ENCODE measurements at regions not wholly inside any gene's neighbourhood (a gene's known extent, or its start where the extent isn't known, plus 50 kb on each side); places are given as distances from the start of the nearest gene placed in this dataset.
"Not testable (repeated sequence)": the region's sequence is repeated elsewhere in the genome, so short reads cannot be mapped to it uniquely, and the experiment has no call there.

DNA sequence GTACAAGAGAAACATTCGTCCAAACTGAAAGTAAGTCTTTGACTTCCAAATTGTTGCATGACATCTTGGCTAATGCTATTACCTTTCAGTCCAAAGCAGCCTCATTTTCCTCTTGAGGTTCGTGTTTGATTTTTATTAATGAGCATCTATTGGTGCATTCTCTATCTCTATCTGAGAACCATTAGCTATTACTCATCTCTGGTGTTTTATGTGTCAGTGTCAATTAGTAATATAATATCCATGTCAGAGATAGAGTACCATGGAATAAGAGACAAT is 388.1 kb upstream of the GOT2 start:
- Mint-ChIP-seq H3K36me3 (ENCODE audit: low read depth) (no peaks in the 10 kb centered on the region), H3K4me3 (no peak overlapping the region), H3K27me3 (ENCODE audit: low read depth) (no peaks in the 10 kb centered on the region), H3K9me3 (no peaks in the 10 kb centered on the region), H3K4me1 (ENCODE audit: low read depth) (no peaks in the 10 kb centered on the region), H3K27ac (no peak overlapping the region)

DNA sequence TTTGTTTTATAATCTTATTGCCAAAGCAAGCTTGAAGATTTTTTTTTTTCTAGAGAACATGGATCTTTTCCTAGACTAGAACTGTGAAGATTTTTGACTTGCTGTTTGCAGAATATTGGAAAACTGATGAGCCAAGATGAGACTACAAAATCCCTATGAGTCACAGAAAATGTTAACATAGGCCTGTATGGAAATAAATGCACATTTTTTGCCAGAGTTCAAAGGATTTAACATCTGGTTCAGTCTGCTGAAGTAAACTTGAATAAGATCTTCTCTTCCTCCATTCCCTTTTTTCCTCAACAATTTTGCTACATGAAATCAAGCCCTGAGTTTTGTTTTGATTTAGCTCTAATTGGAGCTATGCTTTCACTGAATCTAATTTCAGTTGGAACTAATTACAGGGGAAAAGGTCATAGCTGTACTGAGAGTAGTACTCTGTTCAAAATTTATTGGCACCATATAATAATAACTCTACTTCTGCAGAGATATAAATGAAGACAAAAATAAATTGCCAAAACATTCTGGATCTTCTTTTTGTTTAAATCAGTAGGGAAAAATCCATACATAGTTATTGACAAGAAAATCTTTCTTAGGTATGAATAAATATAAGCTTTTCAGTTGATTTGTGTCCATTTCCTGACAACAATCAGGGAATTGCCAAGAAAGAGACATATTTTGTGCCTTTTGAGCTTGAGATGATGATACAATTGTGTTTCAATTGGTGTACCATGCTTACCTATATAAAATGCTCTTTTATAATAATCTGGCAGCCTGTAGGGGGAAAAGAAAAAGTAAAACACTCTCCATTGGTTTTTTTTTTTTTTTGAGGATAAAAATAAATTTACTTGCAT is 387.5 kb upstream of the GOT2 start:
- H3K4me1 Mint-ChIP-seq (ENCODE audit: low read depth) = no peaks in the 10 kb centered on the region
- no peaks in the 10 kb centered on the region for H3K36me3 Mint-ChIP-seq (ENCODE audit: low read depth)
- no peaks in the 10 kb centered on the region for H3K27me3 Mint-ChIP-seq (ENCODE audit: low read depth)
- no peak overlapping the region for H3K27ac Mint-ChIP-seq
- H3K4me3 Mint-ChIP-seq = no peak overlapping the region
- H3K9me3 Mint-ChIP-seq = no peaks in the 10 kb centered on the region

- Mint-ChIP-seq H3K4me3 (no peak overlapping the region), H3K4me1 (ENCODE audit: low read depth) (no peaks in the 10 kb centered on the region), H3K27ac (no peak overlapping the region), H3K9me3 (no peaks in the 10 kb centered on the region), H3K36me3 (ENCODE audit: low read depth) (no peaks in the 10 kb centered on the region), H3K27me3 (ENCODE audit: low read depth) (no peaks in the 10 kb centered on the region)
Measured at GRCh38 chr16:59116744-59117143, 382.6 kb upstream of the GOT2 start.

DNA sequence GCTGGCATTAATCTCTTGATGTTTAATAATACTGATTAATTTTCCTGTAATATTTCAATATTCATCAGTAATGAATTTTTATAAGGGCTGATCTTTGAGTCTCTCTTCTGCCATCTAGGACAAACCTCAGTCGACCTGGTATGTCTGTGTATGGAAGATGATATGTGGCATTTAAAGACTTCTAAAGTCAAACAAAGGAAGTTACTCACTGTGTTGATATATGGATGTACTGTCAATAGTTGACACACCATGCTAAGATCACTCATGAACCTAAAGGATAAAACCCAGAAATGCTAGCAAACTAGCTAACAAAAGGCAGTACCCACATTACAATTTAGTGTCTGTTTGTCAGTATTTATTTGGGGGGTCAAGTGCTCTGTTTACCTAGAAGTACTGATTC is 380.7 kb upstream of the GOT2 start:
- Mint-ChIP-seq H3K4me3 (no peak overlapping the region), H3K27me3 (ENCODE audit: low read depth) (no peaks in the 10 kb centered on the region), H3K36me3 (ENCODE audit: low read depth) (no peaks in the 10 kb centered on the region), H3K4me1 (ENCODE audit: low read depth) (no peaks in the 10 kb centered on the region), H3K27ac (no peak overlapping the region), H3K9me3 (no peaks in the 10 kb centered on the region)

DNA sequence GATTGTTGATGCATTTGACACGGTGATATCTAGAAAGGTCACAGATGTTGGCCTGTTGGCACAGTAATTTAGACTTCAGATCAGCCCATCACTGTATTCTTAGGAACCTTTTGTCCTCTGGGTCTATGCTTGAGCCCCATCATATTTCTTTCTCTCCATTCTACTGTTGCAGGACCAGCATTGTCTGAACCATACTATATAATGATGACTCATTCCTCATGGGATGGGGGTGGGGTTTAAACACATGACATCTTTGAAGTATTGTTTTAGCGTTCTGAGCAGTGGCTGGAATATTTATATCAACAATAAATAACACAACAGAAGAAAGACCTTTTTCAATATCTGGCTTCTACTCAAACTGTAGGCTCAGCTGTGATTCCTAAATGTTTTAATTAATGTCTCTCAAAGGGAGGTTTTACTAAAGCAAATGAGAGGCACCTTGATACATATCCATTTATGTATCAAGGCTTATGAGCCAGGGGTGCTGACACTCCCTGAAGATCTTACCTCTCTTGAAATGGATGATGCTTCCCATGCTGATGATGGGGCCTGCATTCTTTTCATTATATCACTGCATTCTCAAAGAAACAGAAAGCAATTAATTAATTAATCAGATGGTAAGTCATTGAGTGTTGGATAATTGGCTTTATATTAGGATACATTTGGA is 379.0 kb upstream of the GOT2 start:
- no peaks in the 10 kb centered on the region for H3K4me1 Mint-ChIP-seq (ENCODE audit: low read depth)
- no peak overlapping the region for H3K27ac Mint-ChIP-seq
- H3K4me3 Mint-ChIP-seq = no peak overlapping the region
- no peaks in the 10 kb centered on the region for H3K36me3 Mint-ChIP-seq (ENCODE audit: low read depth)
- no peaks in the 10 kb centered on the region for H3K9me3 Mint-ChIP-seq
- H3K27me3 Mint-ChIP-seq (ENCODE audit: low read depth) = no peaks in the 10 kb centered on the region

DNA sequence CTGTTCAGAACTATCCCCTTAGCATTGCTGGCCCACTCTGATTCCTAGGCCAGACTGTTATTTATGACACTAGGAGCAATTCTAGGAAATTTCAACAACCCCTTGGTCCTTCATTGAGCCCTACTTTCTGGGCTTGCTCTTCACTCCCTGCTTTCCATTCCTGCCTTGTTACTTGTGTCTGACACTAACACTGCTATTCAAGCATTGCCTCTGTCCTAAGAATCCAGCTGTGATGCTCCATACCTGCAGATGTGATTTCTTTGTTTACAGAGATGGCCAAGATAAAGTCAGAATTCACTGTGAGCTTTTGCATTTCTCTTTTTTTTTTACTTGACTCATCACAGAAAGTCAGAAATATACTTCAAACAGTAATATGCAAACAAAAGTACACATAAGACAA is 377.2 kb upstream of the GOT2 start:
- no peaks in the 10 kb centered on the region for H3K27me3 Mint-ChIP-seq (ENCODE audit: low read depth)

GRCh38 chr16:59108374-59108773 is 374.3 kb upstream of the GOT2 start:
- H3K27ac Mint-ChIP-seq = no peak overlapping the region
- H3K4me3 Mint-ChIP-seq = no peak overlapping the region
- H3K9me3 Mint-ChIP-seq = no peaks in the 10 kb centered on the region
- no peaks in the 10 kb centered on the region for H3K36me3 Mint-ChIP-seq (ENCODE audit: low read depth)
- no peaks in the 10 kb centered on the region for H3K4me1 Mint-ChIP-seq (ENCODE audit: low read depth)
- H3K27me3 Mint-ChIP-seq (ENCODE audit: low read depth) = no peaks in the 10 kb centered on the region

More for the DNA sequence above, 377.2 kb upstream of the GOT2 start:
- H3K36me3 Mint-ChIP-seq (ENCODE audit: low read depth) = no peaks in the 10 kb centered on the region
- H3K27ac Mint-ChIP-seq = no peak overlapping the region
- H3K9me3 Mint-ChIP-seq = no peaks in the 10 kb centered on the region
- H3K4me1 Mint-ChIP-seq (ENCODE audit: low read depth) = no peaks in the 10 kb centered on the region
- no peak overlapping the region for H3K4me3 Mint-ChIP-seq

DNA sequence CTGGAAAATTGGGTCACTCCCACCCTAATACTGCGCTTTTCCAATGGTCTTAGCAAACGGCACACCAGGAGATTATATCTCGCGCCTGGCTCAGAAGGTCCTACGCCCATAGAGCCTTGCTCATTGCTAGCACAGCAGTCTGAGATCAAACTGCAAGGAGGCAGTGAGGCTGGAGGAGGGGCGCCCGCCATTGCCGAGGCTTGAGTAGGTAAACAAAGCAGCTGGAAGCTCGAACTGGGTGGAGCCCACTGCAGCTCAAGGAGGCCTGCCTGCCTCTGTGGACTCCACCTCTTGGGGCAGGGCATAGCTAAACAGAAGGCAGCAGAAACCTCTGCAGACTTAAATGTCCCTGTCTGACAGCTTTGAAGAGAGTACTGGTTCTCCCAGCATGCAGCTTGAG is 362.6 kb upstream of the GOT2 start:
- not testable (repeated sequence) for H3K9me3 Mint-ChIP-seq; H3K27me3 Mint-ChIP-seq (ENCODE audit: low read depth); H3K4me3 Mint-ChIP-seq; H3K4me1 Mint-ChIP-seq (ENCODE audit: low read depth); H3K36me3 Mint-ChIP-seq (ENCODE audit: low read depth); H3K27ac Mint-ChIP-seq

DNA sequence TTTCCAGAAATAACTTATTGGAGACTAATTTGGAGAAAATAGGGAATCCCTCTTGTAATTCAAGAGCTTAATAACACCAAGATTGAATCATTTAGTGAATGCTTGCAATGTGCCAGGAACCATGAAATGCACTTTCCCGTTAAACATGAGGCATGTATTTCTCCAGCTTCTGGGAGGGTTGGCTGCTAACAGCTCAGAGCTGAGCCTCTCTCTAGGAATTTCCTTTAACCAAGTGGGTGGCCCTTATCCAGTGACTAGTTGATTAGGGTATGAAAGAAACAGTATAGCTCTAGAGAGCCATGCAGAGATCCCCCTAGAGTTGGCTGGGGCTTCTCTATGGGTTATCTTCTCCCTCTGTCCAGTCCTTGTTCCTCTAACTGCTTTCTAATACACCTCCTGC is 356.4 kb upstream of the GOT2 start:
- Mint-ChIP-seq H3K4me1 (ENCODE audit: low read depth) (no peaks in the 10 kb centered on the region), H3K27ac (no peak overlapping the region), H3K4me3 (no peak overlapping the region), H3K27me3 (ENCODE audit: low read depth) (no peaks in the 10 kb centered on the region), H3K36me3 (ENCODE audit: low read depth) (no peaks in the 10 kb centered on the region), H3K9me3 (peaks cover 5% of the 10 kb centered on the region)

DNA sequence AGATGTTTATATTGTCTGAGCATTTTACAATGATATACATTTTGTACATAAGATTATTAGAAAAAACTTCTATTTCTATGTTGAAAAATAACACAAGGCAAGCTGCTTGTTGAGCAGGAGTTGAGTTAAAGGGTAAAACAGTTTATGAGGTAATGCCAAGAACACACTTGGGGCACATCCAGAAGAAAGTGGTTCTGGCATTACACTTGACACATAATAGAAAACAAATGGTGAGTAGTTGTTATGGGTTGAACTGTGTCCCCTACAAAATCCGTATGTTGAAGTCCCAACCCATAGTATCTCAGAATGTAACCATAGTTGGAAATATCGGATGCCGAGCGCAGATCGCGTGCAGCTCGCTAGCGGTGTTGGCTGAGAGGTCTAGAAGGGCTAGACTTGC is 354.3 kb upstream of the GOT2 start:
- H3K27me3 Mint-ChIP-seq (ENCODE audit: low read depth) = no peaks in the 10 kb centered on the region
- peaks cover 12% of the 10 kb centered on the region for H3K9me3 Mint-ChIP-seq
- H3K4me1 Mint-ChIP-seq (ENCODE audit: low read depth) = no peaks in the 10 kb centered on the region
- no peak overlapping the region for H3K4me3 Mint-ChIP-seq
- H3K36me3 Mint-ChIP-seq (ENCODE audit: low read depth) = no peaks in the 10 kb centered on the region
- no peak overlapping the region for H3K27ac Mint-ChIP-seq

DNA sequence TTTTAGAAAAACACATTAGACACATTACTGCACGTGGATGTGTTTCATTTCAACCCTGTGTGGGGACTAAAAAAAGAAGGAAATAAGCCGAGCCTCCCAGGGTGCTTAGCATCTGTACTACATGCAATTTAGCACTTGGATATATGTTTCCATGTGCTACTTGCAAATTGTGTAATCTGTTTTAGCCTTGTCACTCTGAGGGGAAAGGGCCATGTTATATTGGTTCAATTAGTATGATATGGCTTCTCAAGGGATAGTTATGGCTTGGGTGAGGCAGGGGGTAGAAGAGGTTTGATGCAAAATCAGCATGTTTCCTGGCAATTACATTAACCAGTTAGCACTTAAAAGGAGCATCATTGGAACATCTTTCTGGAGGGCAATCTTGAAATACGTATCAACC is 353.5 kb upstream of the GOT2 start:
- H3K36me3 Mint-ChIP-seq (ENCODE audit: low read depth) = no peaks in the 10 kb centered on the region
- no peaks in the 10 kb centered on the region for H3K4me1 Mint-ChIP-seq (ENCODE audit: low read depth)
- no peaks in the 10 kb centered on the region for H3K27me3 Mint-ChIP-seq (ENCODE audit: low read depth)
- no peak overlapping the region for H3K27ac Mint-ChIP-seq
- peaks cover 12% of the 10 kb centered on the region for H3K9me3 Mint-ChIP-seq
- no peak overlapping the region for H3K4me3 Mint-ChIP-seq

GRCh38 chr16:59067205-59067604 is 333.1 kb upstream of the GOT2 start:
- Mint-ChIP-seq H3K27ac (no peak overlapping the region), H3K9me3 (peaks cover 8% of the 10 kb centered on the region), H3K4me3 (no peak overlapping the region), H3K4me1 (ENCODE audit: low read depth) (no peaks in the 10 kb centered on the region), H3K36me3 (ENCODE audit: low read depth) (no peaks in the 10 kb centered on the region), H3K27me3 (ENCODE audit: low read depth) (no peaks in the 10 kb centered on the region)

DNA sequence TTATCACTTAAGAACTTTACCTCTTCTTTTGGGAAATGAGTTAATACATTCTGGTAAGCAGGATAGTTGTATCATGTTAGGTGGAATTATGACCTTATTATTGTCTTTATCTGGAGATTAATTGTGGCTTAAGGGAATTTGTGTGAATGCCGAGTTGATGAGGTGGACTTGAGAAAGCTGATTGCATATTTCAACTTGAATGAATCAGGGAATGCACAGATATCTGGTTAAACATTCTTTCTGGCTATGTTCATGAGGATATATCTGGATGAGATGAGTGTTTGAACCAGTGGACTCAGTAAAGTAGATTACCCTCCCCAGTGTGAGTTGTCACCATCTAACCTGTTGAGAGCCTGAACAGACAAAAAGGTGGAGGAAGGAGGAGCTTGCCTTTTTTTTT is 326.1 kb upstream of the GOT2 start:
- H3K36me3 Mint-ChIP-seq (ENCODE audit: low read depth) = no peaks in the 10 kb centered on the region
- H3K27ac Mint-ChIP-seq = no peak overlapping the region

DNA sequence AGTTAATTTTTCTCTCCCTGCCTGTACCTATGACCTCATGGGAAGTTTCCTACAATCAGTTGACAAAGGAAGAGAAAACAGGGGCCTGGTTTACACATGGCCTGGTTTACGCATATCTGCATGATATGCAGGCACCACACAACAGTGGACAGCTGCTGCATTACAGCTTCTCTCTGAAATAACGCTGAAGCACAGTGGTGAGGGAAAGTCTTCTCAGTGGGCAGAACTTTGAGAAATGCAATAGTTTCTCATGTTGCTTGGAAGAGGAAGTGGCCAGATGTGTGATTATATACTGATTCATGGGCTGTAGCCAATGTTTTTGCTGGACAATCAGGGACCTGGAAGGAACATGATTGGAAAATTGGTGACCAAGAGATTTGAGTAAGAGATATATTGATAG is 324.1 kb upstream of the GOT2 start:
- Mint-ChIP-seq H3K4me1 (ENCODE audit: low read depth) (no peaks in the 10 kb centered on the region), H3K27me3 (ENCODE audit: low read depth) (no peaks in the 10 kb centered on the region), H3K27ac (no peak overlapping the region)

More for the DNA sequence above, 326.1 kb upstream of the GOT2 start:
- no peak overlapping the region for H3K4me3 Mint-ChIP-seq
- H3K9me3 Mint-ChIP-seq = no peaks in the 10 kb centered on the region
- no peaks in the 10 kb centered on the region for H3K4me1 Mint-ChIP-seq (ENCODE audit: low read depth)
- no peaks in the 10 kb centered on the region for H3K27me3 Mint-ChIP-seq (ENCODE audit: low read depth)

GRCh38 chr16:59053911-59054310 is 319.8 kb upstream of the GOT2 start:
- H3K36me3 Mint-ChIP-seq (ENCODE audit: low read depth) = no peaks in the 10 kb centered on the region
- H3K4me3 Mint-ChIP-seq = no peak overlapping the region
- H3K9me3 Mint-ChIP-seq = no peaks in the 10 kb centered on the region
- H3K4me1 Mint-ChIP-seq (ENCODE audit: low read depth) = no peaks in the 10 kb centered on the region
- H3K27ac Mint-ChIP-seq = no peak overlapping the region
- no peaks in the 10 kb centered on the region for H3K27me3 Mint-ChIP-seq (ENCODE audit: low read depth)

More for the DNA sequence above, 324.1 kb upstream of the GOT2 start:
- no peak overlapping the region for H3K4me3 Mint-ChIP-seq
- no peaks in the 10 kb centered on the region for H3K9me3 Mint-ChIP-seq
- no peaks in the 10 kb centered on the region for H3K36me3 Mint-ChIP-seq (ENCODE audit: low read depth)

Data from T-helper 1 cell treated with Interleukin-12 subunit alpha and Interleukin-12 subunit beta and Interleukin-4 antibody, amounts not matched to agents 30 μg/mL and 1 μg/mL, for 36 hours (primary cell).